Stimulated activated CD4-positive, alpha-beta T cell treated with anti-CD3 and anti-CD28 coated beads, TNF-alpha, amount 100 ng/mL, for 4 hours (primary cell): ENCODE measurements at regions not wholly inside any gene's neighbourhood (a gene's known extent, or its start where the extent isn't known, plus 50 kb on each side); places are given as distances from the start of the nearest gene placed in this dataset.
"Not testable (repeated sequence)": the region's sequence is repeated elsewhere in the genome, so short reads cannot be mapped to it uniquely, and the experiment has no call there.

Experiments
- DNase-seq, 3 experiments: peaks; one replicate each; pipeline ENCODE4 v3.0.0-alpha.2; 2020; ENCODE audit warnings: low read depth in 3 of 3

GRCh38 chr12:127607146-127607725 is 659.7 kb upstream of the TMEM132C start:
- DNase-seq: no peak

GRCh38 chr12:127608359-127608758 is 658.6 kb upstream of the TMEM132C start:
- DNase-seq: not testable (repeated sequence)

- DNase-seq: no peak
Observed at GRCh38 chr12:127613056-127613455, 653.9 kb upstream of the TMEM132C start.

GRCh38 chr12:127619869-127620734 is 646.9 kb upstream of the TMEM132C start:
- no peak for DNase-seq

- no peak for DNase-seq
Observed at GRCh38 chr12:127620735-127621355, 646.1 kb upstream of the TMEM132C start.

- no peak for DNase-seq
Observed at GRCh38 chr12:127621366-127621765, 645.6 kb upstream of the TMEM132C start.

GRCh38 chr12:127623362-127623761 is 643.6 kb upstream of the TMEM132C start:
- no peak for DNase-seq

- no peak for DNase-seq
Observed at GRCh38 chr12:127625176-127625771, 641.7 kb upstream of the TMEM132C start.

- no peak for DNase-seq
Observed at GRCh38 chr12:127628645-127629044, 638.3 kb upstream of the TMEM132C start.

GRCh38 chr12:127629066-127629820 is 637.7 kb upstream of the TMEM132C start:
- DNase-seq: no peak

GRCh38 chr12:127632461-127632860 is 634.5 kb upstream of the TMEM132C start:
- DNase-seq: no peak

GRCh38 chr12:127635838-127636237 is 631.1 kb upstream of the TMEM132C start:
- no peak for DNase-seq

GRCh38 chr12:127636882-127637281 is 630.1 kb upstream of the TMEM132C start:
- DNase-seq: no peak

- no peak for DNase-seq
Observed at GRCh38 chr12:127640181-127640886, 626.6 kb upstream of the TMEM132C start.

GRCh38 chr12:127642208-127642607 is 624.8 kb upstream of the TMEM132C start:
- DNase-seq: no peak

- DNase-seq: no peak
Observed at GRCh38 chr12:127648321-127648720, 618.6 kb upstream of the TMEM132C start.

- no peak for DNase-seq
Observed at GRCh38 chr12:127649961-127650360, 617.0 kb upstream of the TMEM132C start.

GRCh38 chr12:127650626-127651025 is 616.3 kb upstream of the TMEM132C start:
- no peak for DNase-seq

GRCh38 chr12:127652281-127652680 is 614.7 kb upstream of the TMEM132C start:
- DNase-seq: no peak

- no peak for DNase-seq
Observed at GRCh38 chr12:127654383-127654985, 612.5 kb upstream of the TMEM132C start.

GRCh38 chr12:127655691-127656090 is 611.3 kb upstream of the TMEM132C start:
- DNase-seq: no peak
